PFSK-1 (cell line): ENCODE measurements at regions not wholly inside any gene's neighbourhood (a gene's known extent, or its start where the extent isn't known, plus 50 kb on each side); places are given as distances from the start of the nearest gene placed in this dataset.

Experiments
- POLR2AphosphoS5 ChIP-seq: IDR thresholded peaks from 2 replicates; pipeline ENCODE4 v1.6.1; 2012; ENCODE audit warnings: low read depth, mild to moderate bottlenecking, control low read depth, low read length, moderate library complexity
- TF ChIP-seq, protein P1 (sequence below), 2 experiments: IDR thresholded peaks; 2 replicates each; pipeline versions ENCODE4 v1.6.1 to v1.8.0; 2011 to 2012; ENCODE audit warnings: low read depth in 2 of 2, low read length in 2 of 2, control low read depth in 1 of 2, inconsistent platforms in 1 of 2, mild to moderate bottlenecking in 1 of 2, moderate library complexity in 1 of 2; ENCODE audit not compliant: insufficient read depth in 1 of 2

- no peak for TF ChIP-seq POLR2AphosphoS5
- TF ChIP-seq, protein P1, sequence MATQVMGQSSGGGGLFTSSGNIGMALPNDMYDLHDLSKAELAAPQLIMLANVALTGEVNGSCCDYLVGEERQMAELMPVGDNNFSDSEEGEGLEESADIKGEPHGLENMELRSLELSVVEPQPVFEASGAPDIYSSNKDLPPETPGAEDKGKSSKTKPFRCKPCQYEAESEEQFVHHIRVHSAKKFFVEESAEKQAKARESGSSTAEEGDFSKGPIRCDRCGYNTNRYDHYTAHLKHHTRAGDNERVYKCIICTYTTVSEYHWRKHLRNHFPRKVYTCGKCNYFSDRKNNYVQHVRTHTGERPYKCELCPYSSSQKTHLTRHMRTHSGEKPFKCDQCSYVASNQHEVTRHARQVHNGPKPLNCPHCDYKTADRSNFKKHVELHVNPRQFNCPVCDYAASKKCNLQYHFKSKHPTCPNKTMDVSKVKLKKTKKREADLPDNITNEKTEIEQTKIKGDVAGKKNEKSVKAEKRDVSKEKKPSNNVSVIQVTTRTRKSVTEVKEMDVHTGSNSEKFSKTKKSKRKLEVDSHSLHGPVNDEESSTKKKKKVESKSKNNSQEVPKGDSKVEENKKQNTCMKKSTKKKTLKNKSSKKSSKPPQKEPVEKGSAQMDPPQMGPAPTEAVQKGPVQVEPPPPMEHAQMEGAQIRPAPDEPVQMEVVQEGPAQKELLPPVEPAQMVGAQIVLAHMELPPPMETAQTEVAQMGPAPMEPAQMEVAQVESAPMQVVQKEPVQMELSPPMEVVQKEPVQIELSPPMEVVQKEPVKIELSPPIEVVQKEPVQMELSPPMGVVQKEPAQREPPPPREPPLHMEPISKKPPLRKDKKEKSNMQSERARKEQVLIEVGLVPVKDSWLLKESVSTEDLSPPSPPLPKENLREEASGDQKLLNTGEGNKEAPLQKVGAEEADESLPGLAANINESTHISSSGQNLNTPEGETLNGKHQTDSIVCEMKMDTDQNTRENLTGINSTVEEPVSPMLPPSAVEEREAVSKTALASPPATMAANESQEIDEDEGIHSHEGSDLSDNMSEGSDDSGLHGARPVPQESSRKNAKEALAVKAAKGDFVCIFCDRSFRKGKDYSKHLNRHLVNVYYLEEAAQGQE (IDR thresholded peaks at IDR 0.05; ENCODE audit: insufficient read depth in 1 of 2, low read depth in 2 of 2, low read length in 2 of 2) = no peak
These were observed 420.9 kb upstream of the NECTIN3 start for GRCh38 chr3:110650741-110651140.
